H54 (cell line): ENCODE measurements at regions not wholly inside any gene's neighbourhood (a gene's known extent, or its start where the extent isn't known, plus 50 kb on each side); places are given as distances from the start of the nearest gene placed in this dataset.
"Not testable (repeated sequence)": the region's sequence is repeated elsewhere in the genome, so short reads cannot be mapped to it uniquely, and the experiment has no call there.

Experiments
- DNase-seq: peaks from one replicate; pipeline ENCODE4 v3.0.0; 2011; ENCODE audit warnings: low spot score, mixed read lengths; ENCODE audit not compliant: insufficient read length
- FAIRE-seq: peaks from 3 replicates; lab custom pipeline; 2011; peaks lifted over from hg19 to GRCh38; lab: Jason Lieb, UNC
- POLR2A ChIP-seq: IDR thresholded peaks from 2 replicates; pipeline ENCODE4 v1.6.1; 2011; ENCODE audit warnings: low read depth, mild to moderate bottlenecking, low read length

DNA sequence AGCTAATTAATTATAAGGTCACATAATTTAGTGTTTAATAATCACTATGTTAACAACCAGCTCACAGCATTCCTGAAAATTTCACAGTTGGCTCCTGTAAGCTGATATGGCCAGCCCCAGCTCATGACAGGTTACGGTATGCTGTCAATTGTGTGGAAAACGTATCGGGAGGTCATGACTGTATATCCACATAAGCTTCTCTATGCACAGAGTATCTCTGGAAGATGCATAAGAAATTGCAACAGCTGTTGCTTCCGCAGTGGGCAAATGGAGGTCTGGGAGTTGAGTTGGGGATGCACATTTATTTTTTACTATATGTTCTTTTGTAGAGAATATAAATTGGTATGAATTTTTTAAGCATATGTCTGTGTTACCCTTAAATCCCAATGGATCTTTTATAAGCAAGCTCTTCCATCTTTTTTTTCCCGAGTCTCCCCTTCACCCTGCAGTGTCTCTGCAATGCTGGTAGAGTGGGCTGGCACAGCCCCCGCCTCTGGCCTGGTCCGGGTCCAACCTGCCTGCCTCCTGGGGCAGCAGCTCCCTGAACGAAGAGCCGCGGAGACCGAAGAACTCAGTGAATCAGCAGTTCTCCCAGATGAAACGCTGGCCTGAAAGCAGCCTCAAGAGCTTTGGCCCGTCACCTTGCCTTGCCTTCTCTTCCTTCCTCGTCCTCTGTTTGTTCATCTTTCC, 139.9 kb upstream of the CDYL start:
- no peak for TF ChIP-seq POLR2A
- DNase-seq, result no peak
- no peak for FAIRE-seq

DNA sequence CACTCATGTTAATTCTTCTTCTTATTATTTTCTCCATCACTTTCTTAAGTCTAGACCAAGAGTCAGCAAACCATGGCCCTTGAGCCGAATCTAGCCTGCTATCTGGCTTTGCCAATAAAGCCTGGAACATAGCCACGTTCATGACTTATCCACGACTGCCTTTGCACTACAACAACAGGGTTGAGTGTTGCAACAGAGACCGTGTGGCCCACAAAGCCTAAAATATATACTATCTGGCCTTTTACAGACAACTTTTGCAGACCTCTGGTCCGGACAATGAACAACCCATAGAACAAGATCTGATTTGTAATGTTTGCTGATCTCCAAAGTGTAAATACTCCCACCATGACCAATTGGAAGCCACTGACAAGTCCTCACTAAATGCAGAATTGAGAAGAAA, 140.5 kb upstream of the CDYL start:
- no peak for DNase-seq
- FAIRE-seq, result no peak
- no peak for TF ChIP-seq POLR2A

DNA sequence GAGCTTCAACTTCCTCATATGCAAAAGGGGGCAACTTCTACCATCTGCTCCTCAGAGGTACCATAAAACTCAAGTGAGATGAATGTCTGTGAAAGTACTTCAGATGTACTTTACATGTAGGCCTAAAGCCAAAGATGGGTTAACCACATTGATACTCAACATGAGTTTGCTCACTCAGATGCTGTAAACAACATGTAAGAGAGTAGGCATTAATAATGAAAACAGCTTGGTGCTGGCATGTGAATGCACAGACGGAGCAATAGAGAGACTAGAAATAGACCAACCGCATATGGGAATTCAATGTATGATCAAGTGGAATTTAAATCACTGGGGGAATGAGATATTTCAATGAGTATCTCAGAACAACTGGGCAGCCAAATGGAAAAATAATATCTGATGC, 143.8 kb upstream of the CDYL start:
- DNase-seq, result no peak
- FAIRE-seq, result no peak
- TF ChIP-seq POLR2A, result no peak

DNA sequence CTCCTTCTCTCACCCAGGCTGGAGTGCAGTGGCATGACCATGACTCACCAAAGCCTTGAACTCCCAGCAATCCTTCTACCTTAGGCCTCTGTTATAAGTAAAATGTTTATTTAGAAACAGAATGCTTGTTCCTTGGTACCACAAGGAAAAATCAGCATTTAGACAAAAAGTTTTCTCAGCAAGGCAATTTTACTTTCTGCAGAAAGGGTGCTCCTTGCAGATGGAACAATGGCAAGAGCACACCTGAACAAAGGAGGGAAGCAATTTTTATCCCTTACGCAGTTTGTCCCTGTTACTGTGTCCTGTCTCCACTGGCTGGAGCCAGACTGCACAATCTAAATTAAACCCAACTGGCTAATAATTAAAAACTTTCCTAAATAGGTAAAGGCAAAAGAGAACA, 146.4 kb upstream of the CDYL start:
- not testable (repeated sequence) for FAIRE-seq, DNase-seq

DNA sequence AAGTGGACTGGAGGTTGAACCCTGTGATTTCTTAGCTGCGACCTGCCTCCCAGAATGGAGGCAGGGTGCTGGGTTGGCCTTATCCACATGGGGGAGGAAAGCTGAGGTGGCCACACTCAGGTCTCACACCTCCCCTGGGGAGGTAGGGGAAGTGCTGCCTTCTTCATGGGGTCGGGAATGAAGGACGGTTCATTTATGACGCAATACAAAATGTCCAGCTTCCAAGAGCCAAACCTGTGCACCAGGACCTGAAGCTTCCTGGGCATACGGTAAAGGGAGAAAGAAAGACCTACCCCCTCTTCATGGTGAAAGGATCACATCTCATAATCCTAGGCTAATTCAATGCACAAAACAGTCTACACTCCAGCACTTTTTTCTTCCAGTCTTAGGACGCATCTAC, 150.6 kb upstream of the CDYL start:
- no peak for DNase-seq
- FAIRE-seq, result no peak
- TF ChIP-seq POLR2A, result no peak

DNA sequence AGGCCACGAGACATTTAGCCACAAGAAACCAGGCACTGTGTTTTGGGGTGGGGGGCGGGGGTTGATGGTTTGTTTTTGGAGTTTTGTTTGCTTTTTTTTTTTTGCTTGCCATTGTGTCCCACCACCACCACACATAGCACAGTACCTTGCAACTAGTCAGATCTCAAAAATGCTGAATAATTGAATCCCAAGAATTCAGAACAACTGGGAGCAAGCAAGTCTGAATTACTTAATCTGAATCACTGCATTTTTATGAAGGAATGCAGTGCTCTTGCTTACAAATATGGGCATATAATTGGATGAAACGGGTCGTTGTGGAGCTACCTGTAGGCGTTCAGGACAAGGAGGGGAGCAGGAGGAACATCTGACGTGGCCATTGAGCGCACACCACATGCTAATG, 151.5 kb upstream of the CDYL start:
- FAIRE-seq (no peak), DNase-seq (no peak)
- no peak for TF ChIP-seq POLR2A

DNA sequence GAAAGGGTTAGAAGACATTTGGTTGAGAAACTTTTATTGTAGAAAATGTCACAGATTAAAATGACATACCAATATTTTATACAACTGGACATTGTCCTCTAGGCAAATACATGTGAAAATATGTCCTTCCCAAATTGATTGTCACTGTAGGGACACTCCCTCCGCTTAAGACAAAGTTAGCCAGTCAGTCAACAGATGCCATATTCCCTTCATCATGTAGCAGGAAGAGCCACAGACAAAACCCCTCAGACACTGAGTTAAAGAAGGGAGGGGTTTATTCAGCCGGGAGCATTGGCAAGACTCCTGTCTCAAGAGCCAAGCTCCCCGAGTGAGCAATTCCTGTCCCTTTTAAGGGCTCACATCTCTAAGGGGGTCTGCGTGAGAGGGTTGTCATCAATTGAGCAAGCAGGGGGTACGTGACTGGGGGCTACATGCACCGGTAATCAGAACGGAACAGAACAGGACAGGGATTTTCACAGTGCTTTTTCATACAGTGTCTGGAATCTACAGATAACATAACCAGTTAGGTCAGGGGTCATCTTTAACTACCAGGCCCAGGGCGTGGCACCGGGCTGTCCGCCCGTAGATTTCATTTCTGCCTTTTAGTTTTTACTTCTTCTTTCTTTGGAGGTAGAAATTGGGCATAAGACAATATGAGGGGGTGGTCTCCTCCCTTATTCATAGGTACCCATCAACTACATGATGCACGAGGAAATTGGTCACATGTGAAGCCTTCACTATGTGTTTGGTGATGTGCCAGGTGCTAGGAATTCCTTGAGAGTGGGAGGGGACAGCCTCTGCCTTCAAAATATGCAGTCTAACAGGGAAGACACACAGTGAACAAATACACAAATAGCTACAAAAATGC, 155.7 kb upstream of the CDYL start:
- DNase-seq (no peak), FAIRE-seq (no peak)
- TF ChIP-seq POLR2A, result no peak

DNA sequence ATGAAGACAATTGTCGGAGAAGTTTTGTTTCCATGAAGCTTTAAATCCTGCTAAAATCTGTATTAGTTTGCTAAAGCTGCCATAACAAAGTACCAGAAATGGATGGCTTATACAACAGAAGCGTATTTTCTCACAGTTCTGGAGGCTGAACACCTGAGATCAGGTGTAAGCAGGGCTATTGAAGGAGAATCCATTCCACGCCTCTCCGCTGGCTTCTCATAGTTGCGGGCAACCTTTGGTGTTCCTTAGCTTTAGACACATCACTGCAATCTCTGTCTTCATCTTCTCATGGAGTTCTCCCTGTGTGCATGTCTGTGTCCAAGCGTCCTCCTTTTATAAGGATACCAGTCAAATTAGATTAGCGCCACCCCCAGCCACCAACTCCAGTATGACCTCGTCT, 159.9 kb upstream of the CDYL start:
- no peak for TF ChIP-seq POLR2A
- FAIRE-seq, result no peak

DNA sequence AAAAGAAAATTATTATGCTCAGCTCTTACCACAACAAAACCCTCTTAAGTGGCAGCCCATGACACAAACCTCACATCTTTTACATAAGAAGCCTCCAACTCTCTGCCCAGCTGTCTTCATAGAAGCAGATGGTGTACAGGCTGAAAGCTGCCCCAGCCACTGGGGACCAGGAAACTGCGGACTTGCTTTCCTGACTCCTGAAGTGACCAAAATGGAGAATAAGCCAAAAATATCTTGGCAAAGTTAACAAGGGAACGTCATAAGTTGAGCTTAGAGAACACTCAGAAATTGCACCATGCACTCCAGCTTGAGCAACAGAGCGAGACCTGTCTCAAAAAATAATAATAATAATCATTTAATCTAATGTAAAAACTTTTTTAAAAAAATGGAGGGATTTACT, 160.3 kb upstream of the CDYL start:
- DNase-seq (no peak), FAIRE-seq (no peak)
- TF ChIP-seq POLR2A, result no peak

More for the DNA sequence above, 159.9 kb upstream of the CDYL start:
- DNase-seq, result no peak

DNA sequence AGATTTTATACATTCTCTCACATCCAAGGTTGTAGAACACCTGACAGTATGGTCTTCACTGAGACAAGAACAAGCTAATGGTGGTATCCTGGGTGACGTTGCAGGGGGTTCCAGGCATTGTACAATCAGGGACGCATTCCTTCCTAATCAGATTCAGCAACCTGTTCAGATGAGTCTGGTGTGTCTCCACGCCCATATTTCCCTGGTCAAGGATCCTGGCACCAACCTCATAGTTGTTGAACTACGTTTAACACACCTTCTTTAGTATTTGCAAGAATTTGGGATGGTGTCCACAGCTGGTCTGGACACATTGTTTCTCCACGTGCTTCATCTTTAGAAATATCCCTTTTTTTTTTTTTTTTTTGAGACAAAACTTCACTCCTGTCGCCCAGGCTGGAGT, 161.0 kb upstream of the CDYL start:
- no peak for DNase-seq
- no peak for FAIRE-seq
- no peak for TF ChIP-seq POLR2A

DNA sequence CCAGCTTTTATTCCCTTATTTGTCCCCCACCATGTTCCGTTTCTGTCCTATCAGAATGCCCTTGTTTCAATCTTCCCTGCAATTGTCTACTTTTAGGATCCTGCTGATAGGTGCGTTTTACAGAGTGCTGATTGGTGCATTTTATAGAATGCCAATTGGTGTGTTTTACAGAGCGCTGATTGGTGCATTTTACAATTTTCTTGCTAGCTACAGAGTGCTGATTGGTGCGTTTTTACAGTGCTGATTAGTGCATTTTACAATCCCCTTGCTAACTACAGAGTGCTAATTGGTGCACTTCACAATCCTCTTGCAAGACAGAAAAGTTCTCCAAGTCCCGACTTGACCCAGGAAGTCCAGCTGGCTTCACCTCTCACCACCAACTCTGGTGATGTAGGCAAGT, 161.6 kb upstream of the CDYL start:
- FAIRE-seq, result no peak
- TF ChIP-seq POLR2A, result no peak

DNA sequence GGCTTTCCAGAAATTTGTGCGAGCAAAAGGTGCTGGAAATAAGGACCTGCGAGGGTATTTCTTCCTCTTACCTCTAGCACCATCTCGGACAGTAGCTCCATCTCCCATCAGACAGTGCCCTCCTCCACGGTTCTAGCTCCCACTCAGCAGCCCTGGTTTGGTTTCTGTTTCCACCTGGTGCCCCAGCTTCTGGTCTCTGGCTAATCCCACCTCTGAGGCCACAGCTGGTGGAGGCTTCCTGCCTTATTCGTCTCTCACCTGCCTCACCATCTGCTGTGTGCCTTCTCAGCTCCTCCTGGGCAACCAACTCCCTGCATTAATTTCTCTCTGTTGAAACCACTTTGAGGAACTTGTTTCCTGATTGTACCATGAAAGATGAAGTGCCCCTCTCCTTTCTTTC, 162.4 kb upstream of the CDYL start:
- DNase-seq (no peak), FAIRE-seq (no peak)
- no peak for TF ChIP-seq POLR2A

More for the DNA sequence above, 161.6 kb upstream of the CDYL start:
- no peak for DNase-seq

DNA sequence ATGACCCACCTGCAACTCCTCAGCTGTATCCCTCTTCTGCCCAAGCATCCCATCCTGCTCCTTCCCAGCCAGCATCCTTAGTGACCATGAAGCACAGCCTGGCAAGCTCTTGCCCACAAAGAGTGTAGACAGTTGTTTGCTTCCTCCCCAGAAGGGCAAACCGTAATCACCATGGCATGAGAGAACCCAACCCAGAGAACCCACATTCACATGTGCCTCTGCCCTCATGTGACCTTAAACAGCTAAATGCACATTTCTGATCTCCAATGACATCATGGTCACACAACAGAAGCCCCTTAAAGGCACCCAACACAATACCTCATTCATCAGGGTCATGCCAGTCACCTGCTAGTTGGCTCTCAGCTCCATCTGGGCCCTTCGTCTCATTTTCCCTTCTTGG, 162.8 kb upstream of the CDYL start:
- DNase-seq, result no peak
- FAIRE-seq, result no peak
- no peak for TF ChIP-seq POLR2A

DNA sequence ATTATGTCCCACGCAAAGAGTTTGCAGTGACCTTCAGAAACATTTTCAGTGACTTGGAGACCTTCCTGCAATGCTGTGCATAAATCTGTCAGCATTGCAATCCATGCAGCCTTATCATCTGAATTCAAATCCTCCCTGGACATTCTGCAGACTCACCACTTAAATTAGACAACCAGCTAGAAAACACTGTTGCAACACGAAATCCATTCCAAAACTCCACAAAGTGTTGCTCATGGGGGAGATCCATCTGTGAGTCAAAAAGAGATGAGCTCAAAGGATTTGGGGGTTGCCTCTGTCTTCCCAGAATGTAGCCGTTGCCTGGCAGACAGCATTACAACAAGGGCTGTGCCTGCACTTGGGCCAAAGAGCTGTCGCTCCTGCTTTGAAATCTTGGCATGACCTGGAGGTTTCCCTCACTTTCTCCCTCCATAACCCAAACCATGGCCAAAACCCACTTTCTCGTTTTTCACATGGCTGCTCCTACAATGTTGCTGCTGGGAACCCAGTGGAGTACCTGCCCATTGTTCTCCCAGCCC, 163.5 kb upstream of the CDYL start:
- FAIRE-seq (no peak), DNase-seq (no peak)
- no peak for TF ChIP-seq POLR2A

DNA sequence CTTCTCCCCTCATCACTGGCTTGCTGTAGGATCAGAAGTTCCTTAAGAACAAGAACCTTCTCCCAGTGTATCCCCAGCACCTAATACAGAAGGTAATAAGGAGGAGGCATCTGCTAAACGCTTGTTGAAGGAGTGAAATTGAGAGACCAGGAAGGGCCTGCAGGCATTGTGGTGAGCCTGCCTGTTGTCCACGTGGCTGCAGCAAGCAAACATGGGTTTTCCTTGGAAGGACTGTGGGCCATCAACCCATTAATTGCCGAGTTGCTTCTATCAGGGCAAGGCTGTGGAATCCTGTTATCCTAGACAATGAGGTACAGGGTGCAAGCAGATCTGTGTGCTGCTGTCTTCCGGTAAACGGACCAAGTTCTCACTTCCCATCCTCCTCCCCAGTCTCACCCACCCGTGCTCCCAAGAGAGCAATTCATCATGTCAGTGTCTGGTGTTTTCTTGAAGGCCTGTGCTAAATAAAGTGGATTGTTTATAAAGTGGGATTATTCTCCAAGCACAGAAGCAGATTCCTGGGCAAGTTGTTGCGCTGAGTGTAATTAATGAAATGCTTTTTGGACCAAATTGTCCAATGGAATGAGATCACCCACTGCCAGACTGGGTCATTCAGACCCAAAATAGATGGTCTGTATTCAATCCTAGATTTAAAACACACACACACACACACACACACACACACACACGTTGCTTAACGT, 164.6 kb upstream of the CDYL start:
- no peak for TF ChIP-seq POLR2A
- DNase-seq, result no peak
- FAIRE-seq, result no peak
